Memory B cell (primary cell): ENCODE measurements at regions not wholly inside any gene's neighbourhood (a gene's known extent, or its start where the extent isn't known, plus 50 kb on each side); places are given as distances from the start of the nearest gene placed in this dataset.

Source experiments
- ATAC-seq: fragments of 150-1000 bp; cut with Tn5 transposase; 2 replicates; pipeline ENCODE4 v1.10.0; 2021; ENCODE audit warnings: low read depth, mild to moderate bottlenecking, moderate library complexity
- DNase-seq, 2 donors: peaks; one replicate each; pipeline ENCODE4 v3.0.0; 2022; ENCODE audit warnings: low spot score in 2 of 2
- H3K27ac Mint-ChIP-seq: one replicate; pipeline ENCODE4 v1.8.0; 2022; ENCODE audit warnings: mild to moderate bottlenecking, moderate library complexity, mixed read lengths
- H3K27me3 Mint-ChIP-seq: one replicate; pipeline ENCODE4 v1.8.0; 2022; ENCODE audit warnings: mixed read lengths
- H3K36me3 Mint-ChIP-seq: one replicate; pipeline ENCODE4 v1.8.0; 2022; ENCODE audit warnings: mild to moderate bottlenecking, mixed read lengths
- H3K4me1 Mint-ChIP-seq: one replicate; pipeline ENCODE4 v1.8.0; 2022; ENCODE audit warnings: mixed read lengths
- H3K4me3 Mint-ChIP-seq: one replicate; pipeline ENCODE4 v1.8.0; 2022; ENCODE audit warnings: mild to moderate bottlenecking, moderate library complexity, mixed read lengths
- H3K9me3 Mint-ChIP-seq: one replicate; pipeline ENCODE4 v1.8.0; 2022; ENCODE audit warnings: mixed read lengths

DNA sequence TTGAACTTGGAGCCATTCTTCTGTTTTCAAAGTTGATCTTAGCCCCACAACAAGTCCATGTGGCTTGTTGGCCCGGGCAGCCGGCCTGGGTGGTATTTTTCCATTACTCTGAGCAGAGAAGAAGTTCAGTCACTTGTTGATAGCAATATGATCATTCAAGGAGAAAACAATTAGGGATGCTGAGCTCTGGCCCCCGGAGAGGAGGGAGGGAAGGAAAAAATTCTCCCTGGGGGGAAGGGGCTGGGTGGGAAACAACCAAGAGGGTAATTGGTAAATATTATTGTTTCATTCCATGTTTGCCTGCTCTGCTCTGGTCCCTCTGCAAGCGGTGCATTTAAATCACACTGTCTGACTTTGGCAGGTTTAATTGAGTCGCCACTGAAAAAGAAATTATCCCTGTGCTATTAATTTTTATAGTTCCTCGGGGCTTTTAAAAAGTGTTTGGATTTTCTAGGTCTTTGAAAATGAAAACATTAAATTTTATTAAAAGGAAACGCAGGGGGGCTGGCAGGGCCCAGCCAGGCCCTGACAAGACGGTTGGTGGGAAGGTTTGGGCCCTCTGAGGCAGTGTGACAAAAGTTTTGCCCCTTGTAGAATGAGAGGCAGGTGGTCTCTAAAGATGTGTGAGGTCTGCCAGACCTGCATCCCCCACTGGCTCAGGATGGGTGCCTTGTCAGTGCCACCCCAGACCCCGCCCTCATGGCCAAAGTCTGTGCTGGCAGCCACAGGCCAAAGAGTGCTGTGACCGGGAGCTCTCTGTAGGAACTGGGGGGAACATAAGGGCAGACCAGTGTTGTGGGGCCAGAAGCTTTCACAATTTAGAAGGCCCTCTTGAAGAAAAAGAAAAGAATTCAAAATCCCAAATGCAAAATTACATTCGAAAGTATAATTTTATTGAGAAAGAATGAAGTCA lies 52.5 kb upstream of the SLC14A2 start:
- Mint-ChIP-seq H3K4me1 (no peaks in the 10 kb centered on the region), H3K27ac (no peak overlapping the region), H3K9me3 (no peaks in the 10 kb centered on the region), H3K4me3 (no peak overlapping the region), H3K27me3 (peaks cover 15% of the 10 kb centered on the region), H3K36me3 (no peaks in the 10 kb centered on the region)
- ATAC-seq (no peak), DNase-seq (no peak)

DNA sequence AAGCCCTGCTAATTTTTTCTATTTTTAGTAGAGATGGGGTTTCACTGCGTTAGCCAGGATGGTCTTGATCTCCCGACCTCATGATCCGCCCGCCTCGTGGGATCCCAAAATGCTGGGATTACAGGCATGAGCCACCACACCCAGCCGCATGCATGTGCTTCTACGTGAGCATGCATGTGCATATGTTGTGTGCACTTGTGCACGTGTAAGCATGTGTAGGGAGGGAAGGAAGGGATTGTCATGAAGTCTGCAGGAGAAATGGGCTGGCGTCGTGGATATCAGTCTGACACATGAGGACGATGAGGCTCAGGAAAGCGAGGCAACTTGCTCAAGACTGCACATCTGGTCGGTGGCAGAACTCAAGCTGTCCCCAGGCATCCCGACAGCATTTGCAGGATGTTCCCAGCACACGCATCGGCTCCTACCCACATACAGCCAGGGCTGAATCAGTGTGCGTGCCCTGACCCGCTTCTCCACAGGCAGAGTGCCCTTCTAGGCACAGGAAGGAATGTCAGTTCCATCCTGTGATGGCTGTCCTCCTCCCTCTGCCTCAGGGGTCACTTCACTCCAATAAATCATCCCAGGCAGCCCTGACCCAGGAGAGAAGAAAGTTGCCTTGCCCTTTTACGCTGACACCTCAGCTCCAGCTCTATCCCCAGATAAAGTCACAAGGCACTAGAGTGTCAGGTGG lies 49.9 kb upstream of the SLC14A2 start:
- Mint-ChIP-seq H3K9me3 (peaks cover 2% of the 10 kb centered on the region), H3K36me3 (no peaks in the 10 kb centered on the region), H3K27ac (no peak overlapping the region), H3K27me3 (peaks cover 19% of the 10 kb centered on the region), H3K4me1 (no peaks in the 10 kb centered on the region), H3K4me3 (no peak overlapping the region)
- DNase-seq (no peak), ATAC-seq (no peak)
